GM18507 (cell line): ENCODE measurements at regions not wholly inside any gene's neighbourhood (a gene's known extent, or its start where the extent isn't known, plus 50 kb on each side); places are given as distances from the start of the nearest gene placed in this dataset.
"Not testable (repeated sequence)": the region's sequence is repeated elsewhere in the genome, so short reads cannot be mapped to it uniquely, and the experiment has no call there.

Source experiments
- DNase-seq: peaks from one replicate; pipeline ENCODE4 v3.0.0; 2011; ENCODE audit warnings: low read depth; ENCODE audit not compliant: insufficient read length; ENCODE audit errors: extremely low spot score
- FAIRE-seq: peaks from 2 replicates; lab custom pipeline; 2011; peaks lifted over from hg19 to GRCh38; lab: Jason Lieb, UNC

DNA sequence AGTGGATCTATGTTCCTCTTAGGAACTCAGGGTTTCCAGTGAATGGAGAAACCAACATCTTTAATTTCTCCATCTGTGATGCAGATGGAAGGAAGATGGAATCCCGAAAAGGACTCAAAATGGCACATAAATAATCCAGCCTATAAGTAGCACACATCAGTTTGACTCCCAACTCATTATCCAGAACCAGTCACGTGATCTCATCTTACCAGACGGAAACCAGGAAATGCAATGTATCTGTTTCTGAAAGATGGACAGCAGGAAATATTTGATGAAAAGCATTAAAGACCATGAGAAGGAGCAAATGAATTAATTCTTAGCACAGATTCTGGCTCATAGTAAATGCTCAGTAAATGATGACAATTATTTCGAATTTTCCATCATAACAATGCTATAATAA lies 443.1 kb upstream of the FMR1 start:
- DNase-seq (no peak), FAIRE-seq (no peak)

DNA sequence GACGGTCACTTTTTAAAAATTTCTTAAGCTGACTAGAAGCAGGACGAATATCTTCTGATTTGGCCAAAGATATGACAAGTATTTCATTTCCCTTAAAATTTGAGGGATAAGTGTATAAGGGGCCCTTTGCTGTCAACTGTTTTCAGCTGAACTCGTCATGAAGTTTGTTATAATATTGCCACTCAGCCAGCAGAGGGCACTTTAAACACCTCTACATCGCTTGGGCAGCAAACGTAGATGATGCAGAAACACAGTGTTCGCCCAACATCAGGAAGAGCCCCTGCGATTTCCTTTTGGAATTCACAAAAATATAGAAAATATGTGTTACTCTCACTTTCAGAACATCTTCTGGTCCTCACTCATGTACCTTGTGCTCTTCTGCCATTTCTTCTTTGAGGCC lies 435.7 kb upstream of the FMR1 start:
- FAIRE-seq (peak; percentile 62), DNase-seq (no peak)

DNA sequence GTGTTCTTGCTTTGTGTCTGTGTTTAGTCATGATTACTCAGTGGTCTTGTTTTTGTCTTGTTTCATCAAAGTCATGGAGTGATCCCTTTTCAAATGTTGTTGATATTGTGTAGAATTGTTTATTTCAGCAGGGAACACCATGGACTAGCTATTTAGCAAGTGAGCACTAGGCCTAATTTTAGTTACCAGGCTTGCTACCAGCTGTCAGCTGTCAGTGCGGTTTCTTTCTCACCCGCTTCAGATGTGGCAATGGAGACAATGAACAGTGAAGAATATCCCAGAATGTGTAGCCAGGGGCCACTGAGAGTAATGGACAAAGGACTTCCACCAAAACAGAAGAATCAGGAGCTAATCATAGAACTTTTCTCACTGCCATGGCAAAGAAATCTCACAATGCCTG lies 432.8 kb upstream of the FMR1 start:
- DNase-seq (no peak), FAIRE-seq (no peak)

DNA sequence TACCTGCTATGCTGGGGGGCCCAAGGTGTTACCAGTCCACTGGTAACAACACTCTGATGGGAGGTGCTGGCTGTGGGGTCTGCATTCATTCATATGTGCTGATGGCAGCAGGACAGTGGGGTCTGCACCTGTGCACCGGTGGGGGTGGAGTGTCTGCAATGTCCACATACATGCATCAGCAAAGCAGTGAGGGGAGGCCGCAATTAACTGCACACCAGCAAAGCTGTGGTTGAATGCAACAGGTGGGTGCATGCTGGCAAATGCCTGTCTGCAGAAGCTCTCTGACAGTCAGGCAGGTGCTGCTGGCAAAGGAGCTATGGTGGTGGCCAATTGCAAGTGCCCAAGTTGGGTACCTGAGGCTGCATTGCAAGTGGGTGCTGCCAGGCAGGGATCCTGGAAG lies 426.5 kb upstream of the FMR1 start:
- FAIRE-seq: no peak
- DNase-seq: no peak

DNA sequence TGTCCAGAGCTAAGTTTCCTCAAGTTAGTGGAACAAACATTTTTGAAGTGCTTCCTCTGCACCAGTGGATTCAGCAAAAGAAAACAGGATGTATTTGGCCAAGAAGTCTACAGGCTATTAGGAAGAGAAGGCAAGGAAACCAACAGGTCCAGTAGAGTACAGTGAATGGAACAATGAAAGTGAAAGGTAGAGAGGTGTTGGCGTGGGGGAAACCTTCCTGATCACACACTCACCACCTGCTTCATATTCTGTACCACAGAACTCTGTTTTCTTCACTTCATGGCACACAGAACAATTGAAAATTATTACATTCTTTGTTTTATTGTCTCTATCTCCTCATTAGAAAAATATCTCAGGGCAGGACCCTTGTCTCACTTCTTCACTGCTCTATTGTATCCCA lies 417.4 kb upstream of the FMR1 start:
- no peak for FAIRE-seq

DNA sequence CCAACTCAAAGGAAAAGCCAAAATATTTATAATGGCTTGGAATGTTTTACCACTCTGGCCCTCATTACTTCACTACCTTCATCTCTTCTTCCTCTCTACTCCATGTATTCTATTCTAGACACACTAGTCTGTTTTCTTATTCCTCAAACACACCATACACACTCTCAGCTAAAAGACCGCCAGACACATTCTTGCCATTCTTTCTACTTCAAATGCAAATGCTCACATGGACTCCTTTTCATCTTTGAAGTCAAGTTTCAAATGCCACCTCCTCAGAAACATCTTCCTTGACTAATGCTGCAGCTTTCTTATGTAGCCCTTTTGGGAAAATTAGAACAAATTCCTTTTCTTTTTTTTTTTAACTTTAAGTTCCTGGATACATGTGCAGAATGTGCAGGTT lies 412.9 kb upstream of the FMR1 start:
- FAIRE-seq (no peak), DNase-seq (no peak)

More for the DNA sequence above, 417.4 kb upstream of the FMR1 start:
- no peak for DNase-seq

DNA sequence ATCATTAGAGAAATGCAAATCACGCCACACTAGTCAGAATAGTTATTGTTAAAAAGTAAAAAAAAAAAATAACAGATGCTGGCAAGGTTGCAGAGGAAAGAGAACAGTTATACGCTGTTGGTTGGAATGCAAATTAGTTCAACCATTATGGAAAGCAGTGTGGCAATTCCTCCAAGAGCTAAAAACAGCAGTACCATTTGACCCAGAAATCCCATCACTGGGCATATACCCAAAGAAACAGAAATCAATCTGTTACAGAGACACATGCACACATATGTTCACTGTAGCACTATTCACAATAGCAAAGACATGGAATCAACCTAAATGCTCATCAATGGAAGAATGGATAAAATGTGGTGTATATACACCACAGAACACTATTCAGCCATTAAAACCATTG lies 388.7 kb upstream of the FMR1 start:
- no peak for FAIRE-seq
- DNase-seq: no peak

DNA sequence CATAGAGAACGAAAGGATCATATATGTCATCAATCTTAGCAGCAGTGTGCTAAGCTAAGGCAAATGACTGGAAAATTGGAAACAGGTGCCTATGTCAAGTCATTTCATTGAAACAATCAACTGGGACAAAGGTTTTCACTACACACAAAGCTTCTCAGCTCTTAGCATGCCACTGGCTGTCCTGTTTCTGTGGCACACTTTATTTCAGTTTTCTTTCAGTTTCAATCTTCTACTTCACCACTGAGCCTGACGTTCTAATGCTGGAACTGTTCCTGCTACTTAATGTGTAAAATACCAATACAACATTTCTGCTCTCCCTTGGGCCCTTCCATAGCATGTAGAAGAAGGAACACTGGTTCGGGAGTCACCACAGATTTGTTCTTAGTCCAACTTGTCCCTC lies 378.3 kb upstream of the FMR1 start:
- FAIRE-seq (no peak), DNase-seq (no peak)

DNA sequence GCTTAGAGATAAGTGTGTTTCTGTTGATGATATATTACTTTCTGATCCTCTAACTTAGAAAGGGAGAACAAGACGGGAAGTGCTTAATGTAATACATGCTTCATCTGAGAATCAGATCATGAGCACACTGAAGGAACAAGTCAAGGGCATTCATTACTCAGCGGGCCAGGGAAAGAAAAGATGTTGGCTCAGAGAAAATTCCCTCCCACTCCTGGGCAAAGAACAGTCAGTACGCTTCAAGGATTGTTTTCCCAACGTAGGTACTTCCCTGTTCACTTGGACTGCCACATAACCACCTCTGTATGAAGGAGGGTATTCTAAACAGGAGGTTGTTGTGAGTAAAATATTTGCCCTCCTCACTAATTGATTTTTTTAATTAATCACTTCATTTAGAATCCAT lies 374.5 kb upstream of the FMR1 start:
- FAIRE-seq (no peak), DNase-seq (no peak)

DNA sequence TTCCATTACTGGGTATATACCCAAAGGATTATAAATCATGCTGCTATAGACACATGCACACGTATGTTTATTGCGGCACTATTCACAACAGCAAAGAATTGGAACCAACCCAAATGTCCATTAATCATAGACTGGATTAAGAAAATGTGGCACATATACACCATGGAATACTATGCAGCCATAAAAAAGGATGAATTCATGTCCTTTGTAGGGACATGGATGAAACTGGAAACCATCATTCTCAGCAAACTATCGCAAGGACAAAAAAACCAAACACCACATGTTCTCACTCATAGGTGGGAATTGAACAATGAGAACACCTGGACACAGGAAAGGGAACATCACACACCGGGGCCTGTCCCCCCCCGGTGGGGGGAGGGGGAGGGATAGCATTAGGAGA lies 363.7 kb upstream of the FMR1 start:
- not testable (repeated sequence) for FAIRE-seq, DNase-seq

DNA sequence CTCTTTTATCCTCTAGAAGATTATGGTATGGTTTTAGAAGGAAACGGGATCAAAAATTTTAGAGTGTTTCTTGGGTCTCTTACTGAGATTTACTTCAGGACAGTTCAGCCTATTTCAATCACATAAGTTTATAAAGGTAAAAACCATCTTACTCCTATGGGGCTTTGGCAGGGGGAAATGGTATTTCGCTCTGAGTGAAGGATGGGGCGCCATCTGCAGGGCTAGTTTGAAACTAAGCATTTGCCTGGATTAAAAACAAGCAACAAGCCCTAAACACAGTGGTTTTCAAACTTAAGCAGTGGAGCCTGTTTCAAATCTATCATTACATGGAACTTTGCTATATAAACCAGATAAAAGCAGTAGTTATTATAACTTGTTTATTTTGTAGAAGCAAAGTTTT lies 361.5 kb upstream of the FMR1 start:
- DNase-seq: no peak
- FAIRE-seq: no peak

DNA sequence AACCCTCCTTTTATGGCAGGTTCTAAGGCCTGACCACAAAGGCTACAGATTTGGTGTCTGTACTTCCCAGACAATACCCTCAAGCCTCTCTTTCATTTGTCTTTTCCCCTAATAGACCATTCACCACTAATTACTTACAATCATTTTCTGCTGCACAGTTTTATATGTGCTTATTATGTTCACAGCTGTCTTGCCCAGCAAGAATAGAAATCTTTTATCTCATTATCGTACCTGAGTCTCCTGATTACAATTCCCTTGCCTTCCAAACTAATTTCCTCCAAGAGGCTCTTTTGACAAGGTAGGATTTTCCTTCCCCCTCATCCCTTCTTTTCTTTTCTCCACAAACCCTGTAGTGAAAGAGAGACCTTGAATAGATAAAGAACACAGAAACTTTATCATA lies 352.5 kb upstream of the FMR1 start:
- FAIRE-seq (no peak), DNase-seq (no peak)

DNA sequence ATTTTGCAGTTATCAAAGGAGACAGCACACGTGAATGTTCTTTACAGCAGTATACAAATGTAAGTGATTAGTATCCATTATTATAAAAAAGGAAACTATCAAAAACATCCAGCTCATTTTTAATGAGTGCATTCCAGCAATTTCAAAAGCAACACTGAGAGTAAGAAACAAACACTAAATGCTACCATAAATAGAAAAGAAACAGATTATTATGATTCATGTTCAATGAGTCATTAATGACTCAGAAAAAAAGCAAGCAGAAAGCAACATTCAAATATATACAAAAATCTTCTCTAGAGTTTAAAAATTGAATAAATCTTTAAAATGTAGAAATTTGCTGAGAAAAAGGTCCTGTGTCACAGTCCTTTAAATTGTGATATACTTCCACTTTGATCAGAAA lies 346.5 kb upstream of the FMR1 start:
- DNase-seq: no peak
- no peak for FAIRE-seq

DNA sequence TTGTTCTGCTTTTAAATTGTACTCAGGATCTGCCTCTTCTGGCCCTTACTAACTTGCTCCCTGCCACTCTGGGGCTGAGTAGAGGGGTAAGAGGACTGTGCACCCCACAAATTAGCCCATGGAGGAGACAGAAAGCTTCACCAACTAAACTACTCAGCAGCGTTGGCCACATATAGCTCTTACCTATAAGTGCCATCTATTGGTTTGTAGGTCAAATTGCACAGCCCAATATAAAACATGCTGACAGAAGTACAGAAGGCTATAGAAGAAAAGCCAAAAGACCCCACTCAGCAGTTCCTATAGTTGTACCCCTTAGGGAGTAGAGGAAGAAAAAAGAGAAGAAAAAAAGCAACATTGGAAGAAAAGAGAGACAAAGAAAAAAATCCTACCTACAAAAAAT lies 341.2 kb upstream of the FMR1 start:
- no peak for FAIRE-seq
- DNase-seq: no peak

DNA sequence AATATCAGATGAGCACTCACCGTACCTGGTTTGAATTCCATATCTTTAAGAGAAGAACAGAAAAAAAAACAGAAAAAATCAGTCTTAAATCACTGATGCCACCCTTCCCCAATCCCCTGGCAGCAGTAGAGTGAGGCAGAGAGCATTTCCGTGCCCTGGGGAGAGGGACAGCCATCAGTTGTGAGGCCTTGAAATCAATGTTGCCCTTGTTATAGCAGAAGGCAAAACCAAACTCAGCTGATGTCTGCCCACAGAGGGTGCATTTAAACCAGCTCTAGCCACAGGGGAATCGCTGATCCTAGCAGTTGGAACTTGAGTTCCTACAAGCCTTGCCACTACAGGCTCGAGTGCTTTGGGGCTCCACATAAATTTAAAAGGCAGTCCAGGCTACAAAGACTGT lies 338.5 kb upstream of the FMR1 start:
- no peak for FAIRE-seq
- no peak for DNase-seq

DNA sequence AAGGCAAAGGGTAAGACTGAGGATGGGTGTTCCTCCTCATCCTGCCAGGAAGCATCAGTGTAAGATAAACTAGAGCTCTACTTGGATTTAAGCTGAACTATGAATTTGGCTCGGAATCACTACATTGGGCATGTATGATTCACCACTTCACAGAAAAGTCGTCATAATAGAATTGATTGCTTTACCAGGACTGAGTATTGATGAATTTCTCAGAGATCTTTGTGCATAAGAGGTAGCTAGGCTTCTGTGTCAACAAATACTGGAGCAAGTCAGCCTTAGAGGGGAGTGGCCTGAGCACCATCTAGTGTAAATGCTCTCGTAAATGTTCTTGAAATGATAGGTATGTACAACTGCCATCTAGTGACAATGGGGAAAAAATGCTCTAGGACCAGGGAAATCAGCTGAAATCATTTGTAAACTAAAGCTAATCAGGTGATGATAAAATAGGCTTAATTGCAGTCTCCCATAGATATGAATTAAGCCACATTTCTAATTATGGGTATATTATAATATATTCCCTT lies 309.5 kb upstream of the FMR1 start:
- DNase-seq: no peak

DNA sequence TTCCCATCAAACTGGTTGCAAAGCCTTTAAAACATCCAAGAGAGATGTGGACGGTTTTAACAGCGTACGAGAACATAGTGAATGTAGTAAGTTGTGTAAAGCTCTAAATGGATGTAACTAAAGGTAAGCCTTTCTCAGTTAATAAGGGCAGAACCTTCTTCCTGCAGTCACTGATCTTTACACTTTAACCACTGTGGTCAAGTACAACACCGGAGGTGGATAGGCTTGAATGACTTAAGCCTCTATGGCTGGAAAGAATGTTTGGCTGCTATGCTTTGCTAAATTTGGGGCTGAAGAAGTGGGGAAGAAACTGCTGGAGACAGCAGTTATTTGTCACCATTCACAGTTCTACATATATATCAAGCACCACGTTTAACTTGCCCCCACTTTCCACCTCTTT lies 285.1 kb upstream of the FMR1 start:
- no peak for DNase-seq
- FAIRE-seq: no peak

More for the DNA sequence above, 309.5 kb upstream of the FMR1 start:
- no peak for FAIRE-seq

DNA sequence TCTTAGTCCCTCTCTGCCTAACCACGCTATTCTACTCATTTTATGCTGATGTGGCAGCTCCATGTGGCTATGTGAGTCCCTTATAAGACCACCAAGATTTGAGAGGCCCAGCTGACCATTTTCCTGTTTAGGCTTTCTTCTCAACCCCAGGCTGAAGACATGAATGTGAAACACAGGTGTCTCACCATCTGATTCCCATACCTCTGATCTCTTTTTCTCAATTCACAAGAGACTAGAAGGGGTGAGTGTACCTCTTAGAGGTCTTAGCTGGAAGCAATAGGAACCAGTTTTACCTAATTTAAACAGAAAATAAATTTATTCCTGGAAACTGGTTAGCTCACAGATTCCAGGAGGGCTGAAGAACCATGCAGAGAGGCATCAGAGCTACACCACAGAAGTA lies 276.5 kb upstream of the FMR1 start:
- no peak for FAIRE-seq
- DNase-seq: no peak

DNA sequence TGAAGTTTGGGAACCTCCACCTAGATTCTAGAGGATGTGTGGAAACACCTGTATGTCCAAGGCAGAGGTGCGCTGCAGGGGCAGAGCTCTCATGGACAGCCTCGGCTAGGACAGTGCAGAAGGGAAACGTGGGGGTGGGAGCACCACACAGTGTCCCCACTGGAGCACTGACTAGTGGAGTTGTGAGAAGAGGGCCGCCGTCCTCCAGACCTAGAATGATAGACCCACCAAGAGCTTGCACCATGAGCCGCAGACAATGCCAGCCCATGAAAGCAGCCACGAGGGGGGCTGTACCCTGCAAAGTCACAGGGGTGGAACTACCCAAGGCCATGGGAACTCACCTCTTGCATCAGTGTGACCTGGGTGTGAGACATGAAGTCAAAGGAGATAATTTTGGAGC lies 274.5 kb upstream of the FMR1 start:
- DNase-seq (no peak), FAIRE-seq (no peak)

DNA sequence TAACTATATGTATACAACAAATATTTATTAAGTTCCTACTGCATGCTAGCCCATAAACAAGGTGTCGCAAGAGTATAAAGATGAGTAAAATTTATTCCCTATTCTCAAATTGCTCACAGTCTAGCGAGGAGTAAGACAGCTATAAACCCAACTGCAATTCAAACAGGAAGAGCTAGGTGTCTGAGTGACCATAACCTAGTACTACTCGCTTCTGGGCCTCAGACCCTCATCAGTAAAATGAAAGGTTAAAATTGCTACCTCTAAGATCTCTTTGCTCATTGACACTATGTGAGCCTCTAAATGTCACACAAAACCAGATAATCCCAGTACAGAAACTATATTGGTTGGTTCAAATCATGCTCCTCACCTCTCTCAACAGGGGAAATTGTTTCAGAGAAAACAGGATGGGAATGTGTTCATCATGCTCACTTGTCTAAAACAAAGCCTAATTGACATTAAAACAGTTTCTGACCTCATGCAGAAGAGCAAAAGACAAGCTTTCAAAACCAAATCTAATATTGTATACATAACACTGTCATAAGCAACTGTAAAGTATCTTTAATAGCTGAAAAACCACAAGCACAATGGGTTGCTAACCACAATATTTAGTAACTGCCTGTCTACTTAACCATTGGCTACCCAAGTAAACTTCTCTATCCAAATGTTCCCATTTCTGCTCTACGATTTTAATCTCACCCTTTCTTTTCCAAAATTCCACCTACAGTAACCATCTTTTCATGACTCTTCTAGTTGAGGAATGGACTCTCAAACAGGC lies 264.6 kb upstream of the FMR1 start:
- FAIRE-seq (no peak), DNase-seq (no peak)

DNA sequence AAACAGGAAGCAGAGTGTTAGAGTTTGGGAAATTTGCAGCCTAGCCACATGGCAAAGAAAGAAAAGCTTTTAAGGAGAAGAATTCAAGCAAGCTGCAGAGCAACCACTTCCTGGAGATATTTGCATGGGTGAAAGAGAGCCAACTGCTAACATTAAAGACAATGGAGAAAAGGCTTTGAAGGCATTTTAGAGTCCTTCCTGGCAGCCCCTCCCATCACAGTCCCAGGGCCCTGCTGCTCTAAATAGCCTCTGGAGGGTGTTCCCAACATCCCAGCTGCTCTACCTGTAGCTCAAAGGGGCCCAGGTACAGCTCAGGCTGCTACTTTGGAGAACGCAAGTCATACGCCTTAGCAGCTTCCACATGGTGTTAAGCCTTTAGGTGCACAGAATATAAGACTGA lies 235.9 kb upstream of the FMR1 start:
- no peak for FAIRE-seq

More for the DNA sequence above, 235.9 kb upstream of the FMR1 start:
- no peak for DNase-seq
